GM21737 (cell line): ENCODE measurements at regions not wholly inside any gene's neighbourhood (a gene's known extent, or its start where the extent isn't known, plus 50 kb on each side); places are given as distances from the start of the nearest gene placed in this dataset.
"Not testable (repeated sequence)": the region's sequence is repeated elsewhere in the genome, so short reads cannot be mapped to it uniquely, and the experiment has no call there.

Experiments
- ATAC-seq: cut with Tn5 transposase; IDR thresholded peaks from one replicate; pipeline ENCODE4 v1.9.1; 2021; ENCODE audit warnings: mild to moderate bottlenecking, moderate library complexity; ENCODE audit not compliant: unreplicated experiment

GRCh38 chr3:912717-913116, 180.1 kb upstream of the CNTN6 start:
- ATAC-seq, result not testable (repeated sequence)

- no peak for ATAC-seq
Observed at GRCh38 chr3:923161-923910, 169.5 kb upstream of the CNTN6 start.

- ATAC-seq, result no peak
Observed at GRCh38 chr3:930866-931265, 162.0 kb upstream of the CNTN6 start.

GRCh38 chr3:933326-933725, 159.5 kb upstream of the CNTN6 start:
- no peak for ATAC-seq

- no peak for ATAC-seq
Observed at GRCh38 chr3:944786-945185, 148.0 kb upstream of the CNTN6 start.

- ATAC-seq, result no peak
Observed at GRCh38 chr3:945738-946137, 147.1 kb upstream of the CNTN6 start.

GRCh38 chr3:952906-953305, 139.9 kb upstream of the CNTN6 start:
- no peak for ATAC-seq

GRCh38 chr3:963255-963654, 129.6 kb upstream of the CNTN6 start:
- no peak for ATAC-seq

GRCh38 chr3:963755-964154, 129.1 kb upstream of the CNTN6 start:
- no peak for ATAC-seq

GRCh38 chr3:965826-966225, 127.0 kb upstream of the CNTN6 start:
- ATAC-seq, result no peak

GRCh38 chr3:966341-966740, 126.5 kb upstream of the CNTN6 start:
- ATAC-seq, result no peak

- ATAC-seq, result no peak
Observed at GRCh38 chr3:973340-973739, 119.5 kb upstream of the CNTN6 start.

- no peak for ATAC-seq
Observed at GRCh38 chr3:976006-976405, 116.8 kb upstream of the CNTN6 start.

- no peak for ATAC-seq
Observed at GRCh38 chr3:981156-981555, 111.7 kb upstream of the CNTN6 start.

- no peak for ATAC-seq
Observed at GRCh38 chr3:988785-989184, 104.0 kb upstream of the CNTN6 start.

- no peak for ATAC-seq
Observed at GRCh38 chr3:992871-993270, 100.0 kb upstream of the CNTN6 start.

GRCh38 chr3:1002010-1002409, 90.8 kb upstream of the CNTN6 start:
- no peak for ATAC-seq

- ATAC-seq, result no peak
Observed at GRCh38 chr3:1007866-1008265, 85.0 kb upstream of the CNTN6 start.

- no peak for ATAC-seq
Observed at GRCh38 chr3:1010228-1010627, 82.6 kb upstream of the CNTN6 start.

- ATAC-seq, result no peak
Observed at GRCh38 chr3:1015826-1016225, 77.0 kb upstream of the CNTN6 start.

- no peak for ATAC-seq
Observed at GRCh38 chr3:1017870-1018269, 75.0 kb upstream of the CNTN6 start.

- no peak for ATAC-seq
Observed at GRCh38 chr3:1019157-1019556, 73.7 kb upstream of the CNTN6 start.

GRCh38 chr3:1026395-1026794, 66.4 kb upstream of the CNTN6 start:
- no peak for ATAC-seq
